IPS-NIHi7 (cell line): ENCODE measurements at regions not wholly inside any gene's neighbourhood (a gene's known extent, or its start where the extent isn't known, plus 50 kb on each side); places are given as distances from the start of the nearest gene placed in this dataset.
A peak's percentile ranks its signal among the peaks of the same experiment; 100 is the strongest.

Experiments
- DNase-seq: peaks from one replicate; pipeline ENCODE4 v3.0.0; 2012; ENCODE audit warnings: mixed read lengths; ENCODE audit errors: extremely low spot score

- no peak for DNase-seq
These were observed 93.7 kb upstream of the FUT8 start for GRCh38 chr14:65318636-65319506.

- no peak for DNase-seq
These were observed 91.7 kb upstream of the FUT8 start for GRCh38 chr14:65320661-65321308.

DNA sequence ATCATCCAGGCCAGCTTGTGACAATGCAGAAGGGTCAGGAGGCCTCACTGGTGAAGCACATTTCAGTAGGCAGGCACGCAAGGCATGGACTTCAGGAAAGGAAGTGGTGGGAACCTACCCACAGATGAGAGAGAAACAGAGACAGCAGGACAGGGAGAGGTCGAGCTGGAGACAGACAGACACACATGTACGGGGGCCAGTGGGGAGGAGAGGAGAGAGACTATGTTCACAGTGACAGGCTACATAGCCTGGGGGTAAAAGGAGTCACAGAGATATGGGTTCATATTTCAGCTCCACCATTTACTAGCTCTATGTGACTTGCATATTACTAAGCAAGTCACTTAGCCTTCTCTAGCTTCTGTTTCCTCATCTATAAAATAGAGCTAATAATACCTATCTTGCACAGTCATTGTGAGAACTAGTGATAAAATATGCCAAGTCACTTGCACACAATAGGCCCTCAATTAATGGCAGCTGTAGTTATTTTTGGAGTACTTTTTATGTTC, 91.1 kb upstream of the FUT8 start:
- no peak for DNase-seq

DNA sequence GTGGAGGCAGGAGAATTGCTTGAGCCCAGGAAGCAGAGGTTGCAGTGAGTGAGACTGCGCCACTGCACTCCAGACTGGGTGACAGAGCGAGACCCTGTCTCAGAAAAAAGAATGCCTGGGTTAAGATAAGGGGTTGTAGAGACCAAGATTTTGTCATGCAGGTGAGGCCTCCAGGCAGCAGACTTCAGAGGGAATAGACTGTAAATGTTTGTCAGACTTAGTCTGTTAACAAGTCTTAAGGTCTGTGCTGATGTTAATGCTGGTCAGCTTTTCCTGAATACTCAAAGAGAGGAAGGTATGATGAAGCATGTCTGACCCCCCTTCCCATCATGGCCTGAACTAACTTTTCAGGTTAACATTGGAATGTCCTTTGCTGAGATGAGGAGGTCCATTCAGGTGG, 83.0 kb upstream of the FUT8 start:
- no peak for DNase-seq

GRCh38 chr14:65329911-65330310, 82.6 kb upstream of the FUT8 start:
- no peak for DNase-seq

GRCh38 chr14:65330416-65330815, 82.1 kb upstream of the FUT8 start:
- no peak for DNase-seq

DNA sequence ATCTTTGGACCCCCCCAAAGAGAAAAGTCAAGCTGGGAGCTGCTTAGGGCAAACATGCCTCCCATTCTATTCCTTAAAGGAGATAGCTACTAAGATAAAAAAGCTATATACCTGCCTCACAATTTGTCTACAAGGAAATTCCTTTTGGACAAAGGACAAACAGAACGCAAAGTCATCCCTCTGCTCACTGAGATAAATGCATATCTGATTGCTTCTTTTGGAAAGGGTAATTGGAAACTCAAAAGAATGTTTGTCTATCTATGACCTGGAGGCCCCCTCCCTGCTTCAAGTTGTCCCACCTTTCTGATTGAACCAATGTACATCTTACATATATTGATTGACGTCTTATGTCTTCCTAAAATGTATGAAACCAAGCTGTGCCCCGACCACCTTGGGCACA, 80.9 kb upstream of the FUT8 start:
- DNase-seq, result no peak

DNA sequence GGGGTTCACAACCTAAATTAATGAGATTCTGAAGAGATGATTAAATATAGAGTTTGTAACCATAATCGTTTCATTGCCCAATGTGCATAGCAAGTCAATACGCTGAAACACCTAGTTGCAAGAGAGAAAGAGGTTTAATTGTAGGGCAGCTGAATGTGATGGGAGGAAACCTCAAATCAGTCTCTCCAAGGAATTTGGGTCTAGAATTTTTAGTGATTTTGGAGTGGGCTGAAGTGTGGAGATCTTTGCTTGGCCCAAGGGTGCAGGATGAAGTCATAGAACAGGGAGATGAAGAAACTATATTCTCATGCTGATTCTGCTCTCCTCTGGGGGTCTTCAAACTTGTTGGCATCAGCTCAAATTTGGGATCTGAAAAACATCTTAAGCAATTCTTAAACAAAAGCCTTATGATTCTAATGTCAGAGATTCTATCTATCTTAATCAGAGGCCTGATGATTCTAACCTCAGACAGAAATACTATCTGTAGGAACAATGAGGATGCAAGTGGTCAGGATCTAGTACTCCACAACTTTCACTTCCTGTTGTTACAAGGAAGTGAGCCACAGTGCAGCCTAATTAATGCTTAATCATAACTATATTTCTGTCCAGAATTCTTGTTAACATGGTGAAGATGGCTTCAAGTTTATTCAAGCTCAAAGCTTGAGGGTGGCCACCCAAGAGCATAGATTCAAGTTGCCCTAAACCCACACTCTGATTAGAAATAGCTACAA, 80.2 kb upstream of the FUT8 start:
- no peak for DNase-seq

DNA sequence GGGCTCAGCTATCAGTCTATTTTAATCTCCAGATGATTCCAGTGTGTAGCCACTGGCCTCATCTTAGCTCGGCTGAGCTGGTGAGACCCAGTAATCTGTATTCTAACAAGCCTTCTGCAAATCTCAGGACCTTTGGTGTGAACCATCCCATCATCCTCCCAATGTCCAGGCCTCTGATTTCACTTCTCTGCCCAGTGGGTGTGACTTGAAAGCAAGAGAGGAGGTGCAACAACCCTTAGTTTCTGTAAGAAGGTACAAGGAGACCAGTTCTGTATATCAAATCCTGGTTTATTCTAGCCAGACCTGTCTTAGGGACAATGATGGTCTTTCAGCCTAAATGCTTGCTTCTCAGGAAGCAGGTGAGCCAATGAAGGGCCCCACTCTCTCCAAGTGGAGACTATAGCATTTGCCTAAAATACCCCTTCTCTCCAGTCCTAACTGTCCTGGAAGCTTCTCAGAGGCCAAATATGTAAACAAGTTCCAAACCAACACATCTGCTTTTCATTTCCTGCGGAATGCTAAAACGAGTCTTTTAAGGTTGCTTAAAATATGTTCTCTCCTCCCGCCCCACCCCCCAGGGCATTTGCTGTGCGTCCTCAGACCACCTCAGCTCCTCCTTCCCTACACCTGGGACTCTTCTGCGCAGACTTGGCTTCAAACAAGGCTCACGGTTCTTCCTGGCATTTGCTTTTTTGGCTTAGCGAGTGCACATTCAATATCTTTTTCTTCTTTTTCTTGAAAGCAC, 78.4 kb upstream of the FUT8 start:
- no peak for DNase-seq

- peak; percentile 57 for DNase-seq
These were observed 77.6 kb upstream of the FUT8 start for GRCh38 chr14:65334765-65335410.

DNA sequence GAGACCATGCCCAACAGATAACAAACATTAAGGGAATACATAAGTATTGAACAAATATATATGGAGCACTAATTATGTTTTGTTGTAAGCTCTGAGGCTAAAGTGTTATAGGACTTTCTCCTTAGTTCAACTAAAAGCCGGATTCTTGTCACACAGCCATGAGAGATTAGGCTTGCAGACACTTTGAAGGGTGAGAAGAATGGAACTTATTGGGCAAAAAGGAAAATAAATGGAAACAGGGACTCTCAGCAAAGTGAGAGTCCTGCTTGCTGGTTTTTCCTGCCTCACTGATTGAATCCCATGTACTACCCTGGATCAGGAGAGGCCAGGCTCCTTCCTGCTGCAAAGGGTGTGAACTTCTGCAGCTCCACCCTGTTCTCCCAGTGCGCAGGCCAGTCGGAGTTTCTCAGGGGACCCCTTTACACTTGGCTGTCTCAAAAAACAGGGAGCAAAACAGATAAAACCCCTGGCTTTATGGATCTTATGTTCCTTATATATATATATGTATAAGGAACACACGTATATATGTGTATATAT, 77.1 kb upstream of the FUT8 start:
- no peak for DNase-seq

- DNase-seq, result no peak
These were observed 76.3 kb upstream of the FUT8 start for GRCh38 chr14:65336191-65336591.

DNA sequence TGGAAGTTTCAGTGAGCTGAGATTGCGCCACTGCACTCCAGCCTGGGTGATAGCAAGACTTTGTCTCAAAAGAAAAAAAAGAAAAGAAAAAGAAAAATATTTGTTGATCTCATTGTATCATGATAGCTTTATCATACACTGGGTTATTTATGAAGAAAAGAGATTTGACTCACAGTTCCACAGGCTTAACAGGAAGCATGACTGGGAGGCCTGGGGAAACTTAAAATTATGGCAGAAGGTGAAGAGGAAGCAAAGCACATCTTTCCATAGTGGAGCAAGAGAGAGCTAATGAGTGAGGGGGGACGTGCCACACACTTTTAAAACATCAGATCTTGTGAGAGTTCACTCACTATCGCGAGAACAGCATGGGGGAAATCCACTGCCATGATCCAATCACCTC, 72.7 kb upstream of the FUT8 start:
- no peak for DNase-seq

- no peak for DNase-seq
These were observed 68.5 kb upstream of the FUT8 start for GRCh38 chr14:65344011-65344410.

- DNase-seq, result no peak
These were observed 67.3 kb upstream of the FUT8 start for GRCh38 chr14:65345266-65345665.

GRCh38 chr14:65346474-65346873, 66.1 kb upstream of the FUT8 start:
- DNase-seq, result no peak

DNA sequence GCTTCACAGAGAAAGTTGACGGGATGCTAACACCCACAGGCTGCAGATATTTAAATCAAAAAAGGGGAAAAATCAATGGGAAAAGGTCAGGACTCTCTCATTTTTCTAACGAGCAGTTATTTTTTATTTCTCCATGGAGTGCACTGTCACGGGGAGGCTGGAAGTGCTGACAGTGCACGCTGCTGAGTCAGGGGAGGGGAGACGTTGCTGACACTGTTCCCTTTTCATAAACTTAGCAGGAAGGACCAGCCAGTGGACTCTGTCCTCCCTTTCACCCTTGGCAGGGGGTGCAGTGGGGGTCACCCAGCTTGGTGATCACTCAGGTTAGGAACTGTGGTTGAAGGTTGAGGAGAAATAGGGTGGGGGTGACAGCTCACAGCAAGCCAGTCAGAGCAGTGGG, 65.6 kb upstream of the FUT8 start:
- DNase-seq, result no peak

DNA sequence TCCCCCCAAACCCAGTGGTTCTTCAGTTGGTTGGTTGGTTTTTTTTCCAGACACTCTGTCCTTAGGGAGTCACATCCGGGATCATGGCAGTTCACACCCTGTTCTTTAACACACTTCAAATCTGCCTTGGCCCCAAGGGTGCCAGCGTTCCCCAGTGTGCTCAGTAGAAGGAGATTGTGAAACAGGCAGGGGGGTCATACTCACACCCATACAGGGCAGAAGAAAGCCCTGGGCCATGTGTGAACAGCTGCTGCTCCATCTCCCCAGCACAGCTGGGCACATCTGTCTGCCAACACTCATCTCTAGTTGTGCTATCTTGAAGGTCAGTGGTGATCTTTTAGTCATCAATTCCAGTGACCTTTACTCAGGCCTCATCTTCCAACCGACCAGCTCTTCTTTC, 64.4 kb upstream of the FUT8 start:
- no peak for DNase-seq

GRCh38 chr14:65349100-65349499, 63.4 kb upstream of the FUT8 start:
- DNase-seq, result no peak

DNA sequence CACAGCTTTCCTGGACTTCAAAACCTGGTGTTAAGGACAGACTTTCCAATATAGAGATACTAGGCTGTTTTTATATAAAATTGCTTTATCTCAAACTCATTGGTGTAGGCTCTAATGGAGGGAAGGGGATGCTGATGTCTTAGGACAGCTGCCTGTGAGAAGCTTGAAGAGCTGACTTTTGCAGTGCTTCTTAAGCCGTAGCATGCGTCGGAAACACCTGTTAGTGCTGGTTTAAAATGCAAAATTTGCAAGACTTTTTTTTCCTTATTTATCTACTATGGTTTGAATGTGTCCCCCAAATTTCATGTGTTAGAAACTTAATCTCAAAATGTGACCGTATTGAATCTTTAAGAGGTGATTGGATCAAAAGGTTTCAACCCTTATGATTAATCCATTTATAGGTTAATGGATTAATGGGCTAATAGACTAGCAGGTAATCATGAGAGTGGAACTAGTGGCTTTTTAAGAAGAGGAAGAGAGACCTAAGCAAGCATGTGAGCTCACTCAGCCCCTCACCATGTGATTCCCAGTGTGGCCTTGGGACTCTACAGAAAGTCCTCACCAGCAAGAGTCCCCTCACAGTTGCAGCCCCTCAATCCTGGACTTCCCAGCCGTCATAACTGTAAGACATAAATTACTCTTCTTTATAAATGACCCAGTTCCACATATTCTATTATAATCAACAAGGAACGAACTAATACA, 60.9 kb upstream of the FUT8 start:
- DNase-seq, result no peak
